Mucosa of stomach (tissue), 1 donor: ENCODE measurements at regions not wholly inside any gene's neighbourhood (a gene's known extent, or its start where the extent isn't known, plus 50 kb on each side); places are given as distances from the start of the nearest gene placed in this dataset.

Experiments
- H3K27me3 ChIP-seq: one replicate; pipeline ENCODE4 v1.7.0; 2013; ENCODE audit warnings: mild to moderate bottlenecking, low read length; ENCODE audit not compliant: control insufficient read depth, insufficient read depth
- H3K36me3 ChIP-seq: one replicate; pipeline ENCODE4 v1.7.0; 2013; ENCODE audit warnings: low read length; ENCODE audit not compliant: control insufficient read depth, insufficient read depth
- H3K4me1 ChIP-seq: one replicate; pipeline ENCODE4 v1.7.0; 2013; ENCODE audit warnings: mild to moderate bottlenecking, low read length; ENCODE audit not compliant: control insufficient read depth, insufficient read depth
- H3K4me3 ChIP-seq: one replicate; pipeline ENCODE4 v1.7.0; 2013; ENCODE audit warnings: low read length
- H3K9ac ChIP-seq: one replicate; pipeline ENCODE4 v1.7.0; 2013; ENCODE audit warnings: mild to moderate bottlenecking, low read length, moderate library complexity
- H3K9me3 ChIP-seq: one replicate; pipeline ENCODE4 v1.7.0; 2013; ENCODE audit warnings: mild to moderate bottlenecking, low read length, moderate library complexity; ENCODE audit not compliant: control insufficient read depth
- donor health status: Pancreatic carcinoma.

DNA sequence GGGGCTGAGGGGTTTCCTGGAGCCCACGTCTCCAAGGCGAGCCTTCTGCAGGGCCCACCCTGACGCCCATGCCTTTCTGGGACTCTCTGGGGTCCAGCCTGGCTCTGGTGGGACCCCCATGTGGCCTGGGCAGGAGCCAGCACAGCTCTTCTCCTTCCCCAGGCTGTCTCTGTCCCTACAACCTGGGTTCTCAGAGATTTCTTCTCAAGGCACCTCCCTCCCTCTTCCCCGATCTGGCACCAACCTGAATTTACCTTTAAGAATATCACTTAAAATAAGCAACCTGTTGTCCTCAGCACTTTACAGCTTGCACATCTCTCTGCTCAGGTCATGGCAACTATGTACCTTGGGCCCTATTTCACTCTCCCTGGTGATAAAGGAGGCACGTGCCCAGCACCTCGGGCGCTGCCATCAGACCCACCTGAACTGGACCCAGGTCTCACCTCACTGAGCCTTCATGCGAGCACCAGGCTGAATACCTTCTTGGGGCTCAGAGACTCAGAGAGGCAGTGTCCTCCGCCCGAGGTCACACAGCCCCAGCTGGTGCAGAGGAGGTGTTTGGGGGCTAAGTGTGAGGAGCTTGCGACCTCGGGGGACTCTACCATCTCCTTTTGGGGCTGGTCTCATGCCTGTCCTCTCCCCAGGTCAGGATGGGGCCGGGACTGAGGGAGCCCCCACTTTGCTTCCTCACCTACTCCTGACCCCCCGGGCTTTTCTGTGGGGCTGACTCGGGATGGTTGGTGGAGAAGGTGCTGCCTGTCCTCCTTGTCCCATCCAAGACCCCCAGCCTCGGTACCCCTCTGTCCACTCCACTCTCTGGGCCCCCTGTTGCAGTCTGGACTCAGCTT, 217.7 kb downstream of the C9orf50 start:
- H3K9ac ChIP-seq = no peak overlapping the region
- no peak overlapping the region for H3K4me3 ChIP-seq
- no peaks in the 10 kb centered on the region for H3K9me3 ChIP-seq
- peaks cover 23% of the 10 kb centered on the region for H3K4me1 ChIP-seq
- no peaks in the 10 kb centered on the region for H3K27me3 ChIP-seq
- H3K36me3 ChIP-seq = no peaks in the 10 kb centered on the region

DNA sequence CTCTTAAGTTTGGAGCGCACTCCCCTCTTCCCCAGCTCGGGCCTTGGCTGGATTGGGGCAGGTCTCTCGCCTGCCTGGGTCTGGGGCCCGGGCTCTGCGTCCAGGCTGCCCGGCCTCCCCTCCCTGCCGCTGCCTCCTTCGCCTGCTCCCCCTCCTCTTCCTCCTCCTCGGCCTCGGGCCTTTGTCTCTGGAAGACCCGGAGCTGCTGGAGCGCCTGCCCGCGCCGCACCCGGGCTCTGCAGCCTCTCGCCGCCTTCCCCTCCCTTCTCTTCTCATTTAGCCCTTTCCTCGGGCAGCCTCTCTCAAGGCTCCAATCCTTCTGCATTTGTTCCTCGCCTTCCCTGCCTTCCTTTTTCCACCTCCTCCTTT, 218.5 kb downstream of the C9orf50 start:
- no peaks in the 10 kb centered on the region for H3K36me3 ChIP-seq
- H3K27me3 ChIP-seq = no peaks in the 10 kb centered on the region
- no peak overlapping the region for H3K9ac ChIP-seq
- peaks cover 18% of the 10 kb centered on the region for H3K4me1 ChIP-seq
- no peak overlapping the region for H3K4me3 ChIP-seq
- no peaks in the 10 kb centered on the region for H3K9me3 ChIP-seq

DNA sequence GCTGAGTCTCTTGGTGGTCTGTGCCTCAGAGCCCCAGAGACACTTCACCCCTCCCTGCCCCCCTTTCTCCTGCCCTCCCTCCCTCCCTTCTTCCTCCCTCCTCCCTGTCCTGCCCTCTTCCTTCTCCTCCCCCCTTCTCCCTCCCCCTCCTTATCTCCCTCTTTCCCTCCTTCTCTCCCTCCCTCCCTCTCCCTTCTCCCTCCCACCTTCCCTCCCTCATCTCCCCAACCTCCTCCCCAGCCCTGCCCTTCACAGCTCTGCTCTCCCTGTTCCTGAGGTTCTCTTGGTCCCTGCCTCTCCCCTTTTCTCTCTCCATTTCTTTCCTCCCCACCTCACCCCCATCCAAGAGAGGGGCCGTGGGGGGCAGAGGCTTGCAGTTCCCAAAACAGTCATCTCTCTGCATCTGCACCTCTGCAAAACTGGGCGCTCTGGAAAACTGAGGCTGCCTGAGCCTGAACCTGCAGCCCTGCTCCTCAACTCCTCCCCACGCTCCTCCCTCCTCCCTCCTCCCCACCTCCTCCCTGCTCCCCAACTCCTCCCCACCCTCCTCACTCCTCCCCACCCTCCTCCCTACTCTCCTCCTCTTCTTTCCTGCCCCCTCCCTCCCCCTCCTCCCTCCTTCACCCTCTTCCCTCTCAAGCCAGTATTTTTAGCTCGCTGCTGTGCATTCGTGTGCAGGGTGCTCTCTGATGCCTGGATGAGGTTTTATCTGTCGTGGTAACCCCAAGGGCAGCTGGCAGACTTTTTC, 219.1 kb downstream of the C9orf50 start:
- Histone ChIP-seq H3K36me3 (no peaks in the 10 kb centered on the region), H3K9me3 (no peaks in the 10 kb centered on the region), H3K4me3 (no peak overlapping the region), H3K27me3 (no peaks in the 10 kb centered on the region), H3K9ac (no peak overlapping the region), H3K4me1 (peaks cover 15% of the 10 kb centered on the region)

DNA sequence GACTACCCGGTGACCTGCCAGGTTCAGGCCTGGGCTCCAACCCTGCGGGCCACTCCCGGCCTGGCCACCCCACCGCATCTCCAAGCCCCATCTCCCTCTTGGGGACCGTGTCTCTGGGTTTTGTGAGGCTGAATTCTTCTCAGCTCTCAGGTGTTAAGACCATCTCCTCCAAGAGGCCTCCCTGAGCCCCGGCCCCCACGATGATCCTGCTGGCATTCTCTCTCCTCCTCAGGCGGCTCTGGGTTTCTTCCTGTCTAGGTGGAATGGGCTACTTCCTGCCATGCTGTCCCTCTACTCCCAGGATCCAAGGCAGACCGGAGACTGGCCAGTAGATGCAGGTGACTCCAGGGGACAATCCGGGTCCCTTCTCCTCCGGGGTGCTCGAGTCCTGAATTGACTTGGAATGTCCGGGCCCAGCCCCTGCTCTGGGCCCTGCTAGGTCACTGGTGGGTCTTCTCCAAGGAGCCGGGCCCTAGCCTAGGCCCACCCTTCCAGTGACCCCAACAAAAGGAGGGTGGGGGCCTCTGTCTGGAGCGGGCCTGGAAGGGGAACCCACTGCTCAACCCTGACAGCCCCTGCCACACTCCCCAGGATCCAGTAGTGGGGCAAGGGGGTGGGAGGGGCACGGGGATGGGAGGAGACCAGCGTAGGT, 219.8 kb downstream of the C9orf50 start:
- Histone ChIP-seq H3K4me1 (peaks cover 8% of the 10 kb centered on the region), H3K36me3 (no peaks in the 10 kb centered on the region), H3K27me3 (no peaks in the 10 kb centered on the region), H3K9me3 (no peaks in the 10 kb centered on the region), H3K4me3 (no peak overlapping the region), H3K9ac (no peak overlapping the region)

DNA sequence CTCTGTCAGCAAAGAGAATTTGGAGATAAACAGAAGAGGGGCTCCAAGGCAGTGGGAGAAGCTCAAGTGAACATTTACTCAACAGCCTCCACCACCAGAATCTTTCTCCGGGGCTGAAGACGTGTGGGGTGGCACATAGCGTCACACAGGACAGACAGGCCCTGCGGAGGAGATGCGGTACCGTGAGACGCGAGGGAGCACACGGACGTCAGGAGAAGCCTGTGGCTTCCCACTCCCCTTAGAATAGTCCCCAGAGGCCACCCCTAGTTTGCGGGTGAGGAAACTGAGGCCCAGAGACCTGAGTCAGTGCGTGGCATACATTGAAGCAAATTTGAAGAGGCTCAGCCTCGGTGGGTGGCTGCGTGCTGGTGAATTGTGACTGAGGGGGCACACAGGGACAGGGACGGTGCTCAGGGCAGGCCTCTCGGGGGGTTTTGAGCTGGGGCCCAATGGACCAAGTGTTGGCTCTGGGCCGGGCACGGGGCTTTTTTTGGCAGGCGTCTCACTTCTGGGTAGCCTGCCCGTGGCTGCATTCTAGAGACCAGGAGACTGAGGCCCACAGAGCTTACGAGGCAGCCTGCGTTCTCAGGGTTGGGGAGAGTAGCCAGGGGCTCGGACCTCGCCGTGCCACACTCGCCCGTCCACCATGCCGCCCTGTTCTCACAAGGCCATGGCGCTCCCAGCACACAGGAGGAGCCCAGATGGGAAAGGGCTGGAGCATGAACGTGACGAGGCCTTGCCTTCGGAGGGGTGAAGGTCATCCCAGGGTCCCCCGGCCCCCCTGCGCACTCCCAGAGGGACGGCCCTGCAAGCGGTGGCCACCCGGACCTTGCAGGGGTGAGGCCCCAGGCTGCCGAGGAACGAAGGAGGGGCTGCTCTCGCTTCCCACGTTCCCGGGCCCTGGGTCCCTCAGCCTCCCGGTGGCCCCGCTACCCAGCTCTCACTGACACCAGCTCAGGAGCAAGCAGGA, 220.6 kb downstream of the C9orf50 start:
- Histone ChIP-seq H3K36me3 (no peaks in the 10 kb centered on the region), H3K4me3 (no peak overlapping the region), H3K9ac (no peak overlapping the region), H3K27me3 (no peaks in the 10 kb centered on the region), H3K9me3 (no peaks in the 10 kb centered on the region), H3K4me1 (no peaks in the 10 kb centered on the region)

DNA sequence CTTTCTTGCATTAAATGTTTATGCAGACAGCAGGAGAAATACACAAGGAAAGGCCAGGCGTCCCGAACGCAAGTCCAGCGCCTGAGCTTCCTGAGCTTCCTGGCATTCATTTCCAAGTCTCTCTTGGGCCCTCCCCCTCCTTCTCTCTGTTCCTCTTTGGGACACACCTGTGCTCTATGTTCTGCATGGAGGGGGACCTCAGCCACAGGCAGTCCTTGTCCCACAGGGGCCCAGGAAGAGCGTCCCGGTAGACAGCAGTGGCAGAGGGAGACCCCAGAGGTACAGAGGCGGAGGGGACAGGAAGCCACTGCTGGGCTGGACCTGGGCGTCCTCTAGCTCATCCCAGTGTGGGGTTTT, 221.3 kb downstream of the C9orf50 start:
- no peaks in the 10 kb centered on the region for H3K27me3 ChIP-seq
- no peaks in the 10 kb centered on the region for H3K4me1 ChIP-seq
- H3K4me3 ChIP-seq = no peak overlapping the region
- no peaks in the 10 kb centered on the region for H3K36me3 ChIP-seq
- no peak overlapping the region for H3K9ac ChIP-seq
- no peaks in the 10 kb centered on the region for H3K9me3 ChIP-seq

DNA sequence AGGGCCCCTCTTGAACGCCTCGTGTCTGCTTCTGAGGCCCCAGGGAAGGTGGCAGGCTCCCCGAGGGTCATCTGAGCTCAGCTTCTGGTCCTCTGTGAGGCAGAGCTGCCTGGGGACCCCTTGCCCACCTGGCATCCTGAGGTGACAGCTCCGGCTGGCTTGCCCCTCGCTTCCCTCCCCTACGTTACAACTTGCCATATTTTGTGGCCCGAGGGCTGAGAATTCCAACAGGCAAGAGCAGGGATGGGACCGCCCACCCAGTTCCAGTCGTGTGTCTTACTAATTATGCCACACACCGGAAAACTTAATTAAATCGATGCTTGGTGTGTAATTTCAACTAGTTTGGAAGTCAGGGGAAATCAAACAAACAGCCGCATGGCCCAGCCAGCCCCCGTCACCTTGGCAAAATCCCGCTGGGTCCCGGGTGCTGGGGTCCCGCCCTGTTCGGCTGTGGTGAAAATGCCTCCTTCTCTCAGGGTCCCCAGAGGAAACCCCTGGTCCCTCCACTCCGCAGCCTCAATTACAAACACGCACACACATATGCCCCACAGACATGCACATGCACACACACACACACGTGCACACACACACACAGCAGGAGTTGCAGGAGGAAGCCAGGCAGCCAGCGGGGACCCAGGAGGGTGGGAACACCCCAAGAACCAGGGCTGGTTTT, 221.0 kb upstream of the IER5L start:
- Histone ChIP-seq H3K4me1 (no peaks in the 10 kb centered on the region), H3K27me3 (no peaks in the 10 kb centered on the region), H3K4me3 (no peak overlapping the region), H3K9ac (no peak overlapping the region), H3K9me3 (no peaks in the 10 kb centered on the region), H3K36me3 (no peaks in the 10 kb centered on the region)

DNA sequence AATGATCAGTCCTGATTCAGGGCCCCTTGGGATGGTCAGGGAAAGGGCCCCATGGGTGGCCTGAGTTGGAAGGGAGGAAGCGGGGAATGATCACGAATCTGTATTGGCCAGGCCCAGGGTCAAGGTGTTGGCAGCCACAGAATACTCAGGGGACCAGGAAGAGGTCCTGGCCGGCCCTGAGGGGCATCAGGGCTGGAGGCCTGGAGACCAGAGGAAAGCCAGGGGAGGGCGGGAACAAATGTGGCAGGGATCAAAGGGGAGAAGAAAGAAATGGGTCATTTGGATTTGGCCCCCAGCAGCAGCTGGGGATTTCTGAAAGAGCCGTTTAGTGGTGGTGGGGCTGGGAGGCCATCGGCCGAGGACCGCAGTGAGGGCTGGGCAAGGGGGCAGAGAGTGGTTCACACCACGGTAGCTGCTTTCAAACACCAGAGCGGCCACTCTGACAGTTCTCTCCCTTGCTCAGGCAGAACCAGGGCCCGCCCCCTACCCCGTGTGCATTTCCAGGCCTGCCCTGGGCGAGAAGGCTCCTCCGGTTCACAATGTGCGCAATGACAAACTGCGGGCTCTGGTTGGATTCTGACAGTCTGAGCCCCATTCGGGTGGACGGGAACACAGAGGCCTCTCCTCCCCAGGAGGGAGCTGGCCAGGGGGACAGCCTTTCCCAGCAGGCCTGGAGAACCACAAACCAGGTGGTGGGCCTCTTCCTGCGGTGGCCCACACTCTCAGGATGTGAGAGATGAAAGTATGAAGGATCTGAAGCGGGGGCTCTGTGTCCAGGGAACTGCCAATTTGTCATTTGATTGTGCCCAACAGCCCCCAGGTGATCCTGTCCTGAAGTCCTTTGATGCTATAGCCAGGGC, 220.3 kb upstream of the IER5L start:
- Histone ChIP-seq H3K27me3 (no peaks in the 10 kb centered on the region), H3K4me3 (no peak overlapping the region), H3K4me1 (no peaks in the 10 kb centered on the region), H3K36me3 (no peaks in the 10 kb centered on the region), H3K9ac (no peak overlapping the region), H3K9me3 (no peaks in the 10 kb centered on the region)

DNA sequence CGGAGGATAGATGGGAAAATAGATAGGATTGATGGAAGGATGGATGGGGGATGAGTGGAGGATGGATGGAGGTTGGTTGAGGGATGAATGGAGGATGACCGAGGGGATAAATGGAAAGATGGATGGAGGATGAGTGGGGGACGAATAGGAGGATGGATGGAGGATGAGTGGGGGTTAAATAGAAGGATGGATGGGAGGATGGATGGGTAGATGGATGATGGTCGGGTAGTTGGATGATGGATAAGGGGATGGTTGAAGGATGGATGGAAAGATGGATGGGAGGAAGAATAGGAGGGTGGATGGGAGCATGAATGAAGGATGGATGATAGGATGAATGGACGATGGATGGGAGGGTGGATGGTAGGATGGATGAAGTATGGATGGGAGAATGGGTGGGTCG, 219.3 kb upstream of the IER5L start:
- H3K9me3 ChIP-seq = no peaks in the 10 kb centered on the region
- H3K27me3 ChIP-seq = no peaks in the 10 kb centered on the region
- H3K36me3 ChIP-seq = no peaks in the 10 kb centered on the region
- H3K9ac ChIP-seq = no peak overlapping the region
- peaks cover 4% of the 10 kb centered on the region for H3K4me1 ChIP-seq
- no peak overlapping the region for H3K4me3 ChIP-seq

DNA sequence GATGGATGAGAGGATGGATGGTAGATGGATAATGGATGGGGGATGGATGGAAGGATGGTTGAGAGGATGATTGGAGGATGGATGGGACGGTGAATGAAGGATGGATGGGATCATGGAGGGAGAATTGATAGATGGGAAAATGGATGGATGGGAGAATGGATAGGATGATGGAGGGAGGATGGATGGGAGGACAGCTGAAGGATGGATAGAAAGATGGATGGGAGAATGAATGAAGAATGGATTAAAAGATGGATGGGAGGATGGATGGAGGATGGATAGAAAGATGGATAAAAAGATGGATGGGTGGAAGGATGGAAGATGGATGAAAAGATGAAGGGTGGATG, 218.3 kb upstream of the IER5L start:
- Histone ChIP-seq H3K27me3 (no peaks in the 10 kb centered on the region), H3K4me3 (no peak overlapping the region), H3K4me1 (peaks cover 9% of the 10 kb centered on the region)

More for the DNA sequence above, 218.3 kb upstream of the IER5L start:
- no peaks in the 10 kb centered on the region for H3K36me3 ChIP-seq
- no peaks in the 10 kb centered on the region for H3K9me3 ChIP-seq
- no peak overlapping the region for H3K9ac ChIP-seq
